Central memory CD8-positive, alpha-beta T cell (primary cell): ENCODE measurements at regions not wholly inside any gene's neighbourhood (a gene's known extent, or its start where the extent isn't known, plus 50 kb on each side); places are given as distances from the start of the nearest gene placed in this dataset.
"Not testable (repeated sequence)": the region's sequence is repeated elsewhere in the genome, so short reads cannot be mapped to it uniquely, and the experiment has no call there.

Experiments
- ATAC-seq: fragments of 150-1000 bp; cut with Tn5 transposase; replicated peaks from 2 replicates; pipeline ENCODE4 v1.10.0; 2022; ENCODE audit warnings: mild to moderate bottlenecking, moderate FRiP score, moderate number of reproducible peaks; ENCODE audit not compliant: poor library complexity, severe bottlenecking; ENCODE audit errors: extremely low read depth
- DNase-seq, 2 donors: peaks; one replicate each; pipeline ENCODE4 v3.0.0; 2021; ENCODE audit warnings: low spot score in 2 of 2
- H3K27ac Mint-ChIP-seq: one replicate; pipeline ENCODE4 v1.8.0; 2022; ENCODE audit warnings: low read depth, mild to moderate bottlenecking, moderate library complexity, mixed read lengths
- H3K27me3 Mint-ChIP-seq: one replicate; pipeline ENCODE4 v1.8.0; 2022; ENCODE audit warnings: mixed read lengths
- H3K36me3 Mint-ChIP-seq: one replicate; pipeline ENCODE4 v1.8.0; 2022; ENCODE audit warnings: mild to moderate bottlenecking, moderate library complexity, mixed read lengths; ENCODE audit not compliant: insufficient read depth
- H3K4me1 Mint-ChIP-seq: one replicate; pipeline ENCODE4 v1.8.0; 2022; ENCODE audit warnings: mixed read lengths
- H3K4me3 Mint-ChIP-seq: one replicate; pipeline ENCODE4 v1.8.0; 2022; ENCODE audit warnings: mild to moderate bottlenecking, moderate library complexity, mixed read lengths
- H3K9me3 Mint-ChIP-seq: one replicate; pipeline ENCODE4 v1.8.0; 2022; ENCODE audit warnings: mixed read lengths

DNA sequence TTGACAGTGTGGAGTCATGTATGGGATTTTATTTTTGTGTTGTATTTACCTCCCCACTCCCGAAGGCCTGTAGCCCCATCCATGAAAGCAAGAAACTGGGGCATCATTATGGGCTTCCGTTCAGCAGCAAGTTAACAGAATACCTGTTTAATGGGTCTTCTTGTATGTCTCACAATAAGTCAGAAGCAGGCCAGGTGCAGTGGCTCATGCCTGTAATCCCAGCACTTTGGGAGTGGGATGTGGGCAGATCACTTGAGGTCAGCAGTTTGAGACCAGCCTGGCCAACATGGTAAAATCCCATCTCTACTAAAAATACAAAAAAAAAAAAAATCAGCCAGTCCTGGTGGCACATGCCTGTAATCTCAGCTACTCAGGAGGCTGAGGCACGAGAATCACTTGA lies 239.7 kb downstream of the SMAD2 start:
- H3K27ac Mint-ChIP-seq, H3K4me1 Mint-ChIP-seq, ATAC-seq, DNase-seq, H3K36me3 Mint-ChIP-seq, H3K4me3 Mint-ChIP-seq, H3K9me3 Mint-ChIP-seq: not testable (repeated sequence)
- H3K27me3 Mint-ChIP-seq, result peaks cover 30% of the 10 kb centered on the region

DNA sequence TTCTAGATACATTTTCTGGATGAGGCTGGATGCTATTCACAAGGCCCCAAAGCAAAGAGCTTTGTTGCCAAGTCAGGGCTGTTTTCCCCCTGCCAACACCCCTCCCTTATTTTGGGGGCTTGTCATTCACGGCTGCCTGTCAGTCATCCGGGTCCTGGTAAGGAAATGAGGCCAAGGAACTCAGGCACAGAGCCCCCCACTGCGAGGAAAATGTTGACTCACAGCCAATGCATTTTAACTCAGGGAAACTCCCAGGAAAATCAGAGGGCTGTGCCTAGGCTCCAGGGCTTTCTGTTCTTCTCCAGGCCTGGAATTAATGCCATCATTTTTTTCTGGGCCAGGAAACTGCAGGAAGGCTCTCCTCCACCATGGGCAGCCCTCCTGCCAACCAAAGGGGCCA lies 241.1 kb downstream of the SMAD2 start:
- ATAC-seq, result no peak
- Mint-ChIP-seq H3K27ac (no peak overlapping the region), H3K4me1 (no peaks in the 10 kb centered on the region), H3K4me3 (no peak overlapping the region), H3K9me3 (no peaks in the 10 kb centered on the region), H3K27me3 (peaks cover 30% of the 10 kb centered on the region), H3K36me3 (no peaks in the 10 kb centered on the region)
- no peak for DNase-seq

- Mint-ChIP-seq H3K4me1 (no peaks in the 10 kb centered on the region), H3K9me3 (no peaks in the 10 kb centered on the region), H3K4me3 (no peak overlapping the region), H3K27ac (no peak overlapping the region), H3K36me3 (peaks cover 1% of the 10 kb centered on the region), H3K27me3 (peaks cover 29% of the 10 kb centered on the region)
- DNase-seq (no peak), ATAC-seq (no peak)
Measured at GRCh38 chr18:47686806-47687205, 243.7 kb downstream of the SMAD2 start.

DNA sequence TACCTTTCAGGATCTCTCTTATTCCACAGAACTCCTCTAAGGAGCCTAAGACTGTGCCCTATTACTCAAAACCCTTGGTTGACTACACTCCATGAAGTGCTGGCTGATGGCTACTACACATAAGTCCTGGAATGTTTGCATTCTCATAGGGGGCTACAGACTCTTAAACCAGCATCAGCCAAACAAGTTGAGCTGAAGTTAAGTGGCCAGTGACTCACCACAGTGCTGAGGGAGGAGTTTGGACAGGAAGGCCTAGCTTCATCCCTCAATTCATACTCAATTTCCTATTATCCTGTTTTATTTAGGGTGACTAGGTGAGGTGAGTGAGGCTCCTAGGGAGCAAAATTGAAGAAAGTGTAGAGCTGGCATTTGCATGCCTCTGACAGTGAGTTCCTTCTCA lies 246.7 kb downstream of the SMAD2 start:
- Mint-ChIP-seq H3K27me3 (peaks cover 28% of the 10 kb centered on the region), H3K9me3 (no peaks in the 10 kb centered on the region), H3K36me3 (peaks cover 1% of the 10 kb centered on the region), H3K4me1 (no peaks in the 10 kb centered on the region), H3K27ac (no peak overlapping the region), H3K4me3 (no peak overlapping the region)
- DNase-seq (no peak), ATAC-seq (no peak)

DNA sequence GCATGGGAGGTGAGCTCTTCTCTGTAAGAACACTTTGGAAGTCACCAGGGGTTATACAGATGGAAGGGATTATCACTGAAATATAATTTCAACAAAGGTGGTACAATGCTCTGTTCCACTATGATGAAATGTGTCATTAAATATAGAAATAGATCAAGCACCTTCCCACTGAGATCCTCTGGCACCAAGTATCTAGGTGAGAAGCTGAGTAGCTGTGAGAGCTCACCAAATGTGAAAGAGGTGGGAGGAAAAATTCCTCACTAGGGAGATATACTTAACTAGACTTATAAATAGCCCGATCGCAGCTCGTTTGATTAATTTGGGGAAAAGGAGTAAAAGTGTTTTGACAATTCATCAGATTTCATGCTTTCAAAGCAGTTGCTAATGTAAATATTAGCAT lies 247.6 kb downstream of the SMAD2 start:
- peaks cover 21% of the 10 kb centered on the region for H3K27me3 Mint-ChIP-seq
- H3K9me3 Mint-ChIP-seq, result no peaks in the 10 kb centered on the region
- H3K36me3 Mint-ChIP-seq, result peaks cover 1% of the 10 kb centered on the region
- H3K4me3 Mint-ChIP-seq, result no peak overlapping the region
- DNase-seq (no peak), ATAC-seq (no peak)
- no peaks in the 10 kb centered on the region for H3K4me1 Mint-ChIP-seq
- H3K27ac Mint-ChIP-seq, result no peak overlapping the region

DNA sequence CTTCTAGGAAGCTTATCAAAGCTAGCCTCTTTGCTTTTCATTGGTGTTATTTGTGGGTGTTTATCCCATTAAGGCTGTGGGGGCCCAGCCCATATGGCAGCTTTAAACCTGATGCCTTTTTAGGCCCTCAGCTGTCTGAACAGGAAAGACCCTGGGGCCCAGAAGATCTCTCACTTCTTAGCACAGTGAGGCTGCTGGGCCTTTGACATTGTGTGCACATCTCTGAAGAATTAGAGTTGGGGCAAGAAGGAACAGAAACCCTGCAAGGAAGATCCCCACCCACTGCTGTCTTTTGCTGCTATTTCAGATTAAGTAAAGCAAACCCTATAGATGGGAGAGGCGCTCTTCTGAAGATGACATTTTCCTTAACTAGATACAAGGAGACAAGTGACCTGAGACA lies 250.0 kb downstream of the SMAD2 start:
- ATAC-seq, result no peak
- H3K27ac Mint-ChIP-seq, result no peak overlapping the region
- H3K36me3 Mint-ChIP-seq, result peaks cover 1% of the 10 kb centered on the region

GRCh38 chr18:47679864-47680263 lies 250.6 kb downstream of the SMAD2 start:
- ATAC-seq, result no peak
- Mint-ChIP-seq H3K27me3 (peaks cover 13% of the 10 kb centered on the region), H3K4me3 (no peak overlapping the region), H3K27ac (no peak overlapping the region), H3K9me3 (no peaks in the 10 kb centered on the region), H3K36me3 (peaks cover 1% of the 10 kb centered on the region), H3K4me1 (no peaks in the 10 kb centered on the region)
- no peak for DNase-seq

More for the DNA sequence above, 250.0 kb downstream of the SMAD2 start:
- Mint-ChIP-seq H3K27me3 (peaks cover 13% of the 10 kb centered on the region), H3K4me3 (no peak overlapping the region), H3K9me3 (no peaks in the 10 kb centered on the region), H3K4me1 (no peaks in the 10 kb centered on the region)
- no peak for DNase-seq

GRCh38 chr18:47677952-47678351 lies 252.5 kb downstream of the SMAD2 start:
- H3K27me3 Mint-ChIP-seq, result peaks cover 10% of the 10 kb centered on the region
- no peak overlapping the region for H3K4me3 Mint-ChIP-seq
- H3K36me3 Mint-ChIP-seq, result peaks cover 1% of the 10 kb centered on the region
- H3K27ac Mint-ChIP-seq, result no peak overlapping the region
- no peaks in the 10 kb centered on the region for H3K4me1 Mint-ChIP-seq
- H3K9me3 Mint-ChIP-seq, result no peaks in the 10 kb centered on the region
- no peak for ATAC-seq
- DNase-seq, result no peak

- H3K36me3 Mint-ChIP-seq, result no peaks in the 10 kb centered on the region
- H3K27me3 Mint-ChIP-seq, result no peaks in the 10 kb centered on the region
- DNase-seq (no peak), ATAC-seq (no peak)
- H3K27ac Mint-ChIP-seq, result no peak overlapping the region
- no peaks in the 10 kb centered on the region for H3K4me1 Mint-ChIP-seq
- no peaks in the 10 kb centered on the region for H3K9me3 Mint-ChIP-seq
- H3K4me3 Mint-ChIP-seq, result no peak overlapping the region
Measured at GRCh38 chr18:47669815-47670214, 260.6 kb downstream of the SMAD2 start.

DNA sequence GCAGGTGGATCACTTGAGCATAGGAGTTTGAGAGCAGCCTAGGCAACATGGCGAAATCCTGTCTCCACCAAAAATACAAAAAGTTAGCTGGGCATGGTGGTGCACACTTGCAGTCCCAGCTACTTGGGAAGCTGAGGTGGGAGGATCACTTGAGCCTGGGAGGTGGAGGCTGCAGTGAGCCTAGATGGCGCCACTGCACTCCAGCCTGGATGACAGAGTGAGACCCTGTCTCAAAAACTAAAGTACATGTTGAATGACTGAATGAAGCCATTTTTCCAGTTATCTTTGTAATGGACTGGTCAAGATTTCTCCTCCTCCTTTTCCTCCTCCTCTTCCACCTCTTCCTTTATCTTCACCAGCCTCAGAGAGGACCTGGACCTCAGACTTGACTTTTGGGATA lies 272.0 kb downstream of the SMAD2 start:
- DNase-seq (no peak), ATAC-seq (no peak)
- Mint-ChIP-seq H3K36me3 (no peaks in the 10 kb centered on the region), H3K9me3 (peaks cover 6% of the 10 kb centered on the region), H3K4me3 (no peak overlapping the region), H3K27ac (no peak overlapping the region), H3K27me3 (no peaks in the 10 kb centered on the region), H3K4me1 (no peaks in the 10 kb centered on the region)

- H3K27me3 Mint-ChIP-seq, result peaks cover 14% of the 10 kb centered on the region
- H3K4me3 Mint-ChIP-seq, result no peak overlapping the region
- H3K4me1 Mint-ChIP-seq, result no peaks in the 10 kb centered on the region
Measured at GRCh38 chr18:47654988-47655387, 275.5 kb downstream of the SMAD2 start.

DNA sequence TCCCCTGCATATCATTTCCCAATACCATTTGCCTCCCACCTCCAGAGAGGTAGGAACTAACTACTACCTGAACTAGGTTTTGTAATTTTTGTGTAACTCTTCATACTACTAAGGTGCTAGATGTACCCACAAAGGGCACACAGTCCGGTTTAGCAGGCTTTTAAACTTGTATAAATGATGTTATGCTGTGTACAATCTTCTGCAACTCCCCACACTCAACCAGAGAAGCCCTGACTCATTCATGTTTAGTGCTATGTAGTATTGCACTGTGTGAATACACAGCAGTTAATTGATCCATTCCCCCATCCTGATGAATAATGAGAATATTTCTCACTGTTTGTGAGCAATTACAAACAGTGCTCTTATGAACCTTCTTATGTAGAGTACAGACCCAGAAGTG lies 285.6 kb downstream of the SMAD2 start:
- DNase-seq (no peak), ATAC-seq (no peak)
- Mint-ChIP-seq H3K4me1 (no peaks in the 10 kb centered on the region), H3K4me3 (no peak overlapping the region), H3K36me3 (no peaks in the 10 kb centered on the region), H3K27me3 (no peaks in the 10 kb centered on the region), H3K27ac (no peak overlapping the region), H3K9me3 (no peaks in the 10 kb centered on the region)

More at GRCh38 chr18:47654988-47655387, 275.5 kb downstream of the SMAD2 start:
- DNase-seq (no peak), ATAC-seq (no peak)
- Mint-ChIP-seq H3K36me3 (no peaks in the 10 kb centered on the region), H3K9me3 (peaks cover 8% of the 10 kb centered on the region), H3K27ac (no peak overlapping the region)

- H3K27me3 Mint-ChIP-seq, result peaks cover 25% of the 10 kb centered on the region
- not testable (repeated sequence) for ATAC-seq, H3K36me3 Mint-ChIP-seq, DNase-seq, H3K9me3 Mint-ChIP-seq, H3K4me1 Mint-ChIP-seq, H3K4me3 Mint-ChIP-seq, H3K27ac Mint-ChIP-seq
Measured at GRCh38 chr18:47637551-47637950, 292.9 kb downstream of the SMAD2 start.

DNA sequence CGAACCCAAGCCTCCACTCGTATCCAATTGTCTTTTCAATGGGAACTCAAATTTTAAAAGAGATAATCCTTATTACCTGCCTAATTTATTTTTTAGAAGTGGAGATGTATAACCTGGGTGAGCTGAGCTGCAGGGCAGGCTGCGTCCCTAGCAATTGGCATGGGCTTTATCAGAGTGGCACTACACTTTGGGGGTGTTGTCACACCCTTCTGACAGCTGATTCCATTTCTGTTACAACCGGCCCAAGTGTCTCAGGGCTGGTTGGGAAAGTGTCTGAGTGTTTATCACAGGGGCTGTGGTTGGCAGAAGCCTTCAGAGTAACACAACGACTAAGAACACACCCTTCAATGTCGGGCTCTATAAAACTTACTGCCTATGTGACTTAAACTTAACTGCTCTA lies 295.0 kb downstream of the SMAD2 start:
- peaks cover 1% of the 10 kb centered on the region for H3K36me3 Mint-ChIP-seq
- no peak for ATAC-seq
- H3K27ac Mint-ChIP-seq, result no peak overlapping the region
- H3K9me3 Mint-ChIP-seq, result no peaks in the 10 kb centered on the region
- no peak for DNase-seq
- H3K4me3 Mint-ChIP-seq, result no peak overlapping the region
- H3K4me1 Mint-ChIP-seq, result no peaks in the 10 kb centered on the region
- H3K27me3 Mint-ChIP-seq, result peaks cover 25% of the 10 kb centered on the region
